NB4 (cell line): ENCODE measurements at regions not wholly inside any gene's neighbourhood (a gene's known extent, or its start where the extent isn't known, plus 50 kb on each side); places are given as distances from the start of the nearest gene placed in this dataset.

Experiments used
- MYC ChIP-seq: IDR thresholded peaks from 2 replicates; pipeline ENCODE4 v1.6.1; 2011; ENCODE audit warnings: low read depth, low read length
- POLR2A ChIP-seq: IDR thresholded peaks from 2 replicates; pipeline ENCODE4 v1.6.1; 2011; ENCODE audit warnings: mild to moderate bottlenecking; ENCODE audit not compliant: insufficient read length; ENCODE audit errors: extremely low read depth
- TF ChIP-seq, protein P1 (sequence below): IDR thresholded peaks from one replicate; pipeline ENCODE4 v1.5.1; 2012; ENCODE audit warnings: low read depth, low read length
- TF ChIP-seq, protein P2 (sequence below): IDR thresholded peaks from 2 replicates; pipeline ENCODE4 v1.6.1; 2011; ENCODE audit warnings: low read depth, low read length

DNA sequence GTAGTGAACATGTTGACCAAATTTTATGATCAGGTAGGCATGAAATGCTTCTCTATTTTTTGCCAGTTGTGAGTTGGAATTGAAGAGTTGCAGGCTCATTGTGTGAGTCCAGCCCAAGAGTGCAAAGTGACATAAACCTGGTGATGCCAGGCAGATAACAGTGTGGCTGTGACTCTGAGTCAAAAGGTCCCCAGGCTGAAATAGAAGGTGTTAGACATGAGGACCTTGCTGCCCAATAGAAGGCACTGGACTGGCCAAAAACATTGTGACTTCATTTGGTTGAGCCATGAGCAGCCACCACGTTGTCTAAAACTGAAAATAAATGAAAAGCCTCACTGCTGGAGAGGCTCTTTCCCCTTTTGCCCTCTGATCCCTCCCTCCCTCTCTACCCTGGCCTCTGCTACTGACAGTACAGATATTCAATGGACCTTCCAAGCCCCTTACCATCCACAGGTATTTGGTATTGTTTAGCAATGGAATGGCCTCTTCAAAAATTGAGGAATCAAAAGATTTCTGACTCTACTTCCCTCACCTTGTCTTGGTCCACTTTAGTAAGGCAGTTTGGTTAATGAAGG, 67.8 kb upstream of the ABCD3 start:
- TF ChIP-seq, protein P1, sequence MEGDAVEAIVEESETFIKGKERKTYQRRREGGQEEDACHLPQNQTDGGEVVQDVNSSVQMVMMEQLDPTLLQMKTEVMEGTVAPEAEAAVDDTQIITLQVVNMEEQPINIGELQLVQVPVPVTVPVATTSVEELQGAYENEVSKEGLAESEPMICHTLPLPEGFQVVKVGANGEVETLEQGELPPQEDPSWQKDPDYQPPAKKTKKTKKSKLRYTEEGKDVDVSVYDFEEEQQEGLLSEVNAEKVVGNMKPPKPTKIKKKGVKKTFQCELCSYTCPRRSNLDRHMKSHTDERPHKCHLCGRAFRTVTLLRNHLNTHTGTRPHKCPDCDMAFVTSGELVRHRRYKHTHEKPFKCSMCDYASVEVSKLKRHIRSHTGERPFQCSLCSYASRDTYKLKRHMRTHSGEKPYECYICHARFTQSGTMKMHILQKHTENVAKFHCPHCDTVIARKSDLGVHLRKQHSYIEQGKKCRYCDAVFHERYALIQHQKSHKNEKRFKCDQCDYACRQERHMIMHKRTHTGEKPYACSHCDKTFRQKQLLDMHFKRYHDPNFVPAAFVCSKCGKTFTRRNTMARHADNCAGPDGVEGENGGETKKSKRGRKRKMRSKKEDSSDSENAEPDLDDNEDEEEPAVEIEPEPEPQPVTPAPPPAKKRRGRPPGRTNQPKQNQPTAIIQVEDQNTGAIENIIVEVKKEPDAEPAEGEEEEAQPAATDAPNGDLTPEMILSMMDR: no peak
- TF ChIP-seq POLR2A (no peak), MYC (no peak)
- TF ChIP-seq, protein P2, sequence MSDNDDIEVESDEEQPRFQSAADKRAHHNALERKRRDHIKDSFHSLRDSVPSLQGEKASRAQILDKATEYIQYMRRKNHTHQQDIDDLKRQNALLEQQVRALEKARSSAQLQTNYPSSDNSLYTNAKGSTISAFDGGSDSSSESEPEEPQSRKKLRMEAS: no peak
